Cerebellar cortex (tissue), 1 donor: ENCODE measurements at regions not wholly inside any gene's neighbourhood (a gene's known extent, or its start where the extent isn't known, plus 50 kb on each side); places are given as distances from the start of the nearest gene placed in this dataset.
"Not testable (repeated sequence)": the region's sequence is repeated elsewhere in the genome, so short reads cannot be mapped to it uniquely, and the experiment has no call there.

Experiments
- DNase-seq: peaks from one replicate; pipeline ENCODE4 v3.0.0-alpha.2; 2015; ENCODE audit warnings: low spot score

- no peak for DNase-seq
These were observed 165.7 kb upstream of the TSC22D2 start for GRCh38 chr3:150242220-150242936.

DNA sequence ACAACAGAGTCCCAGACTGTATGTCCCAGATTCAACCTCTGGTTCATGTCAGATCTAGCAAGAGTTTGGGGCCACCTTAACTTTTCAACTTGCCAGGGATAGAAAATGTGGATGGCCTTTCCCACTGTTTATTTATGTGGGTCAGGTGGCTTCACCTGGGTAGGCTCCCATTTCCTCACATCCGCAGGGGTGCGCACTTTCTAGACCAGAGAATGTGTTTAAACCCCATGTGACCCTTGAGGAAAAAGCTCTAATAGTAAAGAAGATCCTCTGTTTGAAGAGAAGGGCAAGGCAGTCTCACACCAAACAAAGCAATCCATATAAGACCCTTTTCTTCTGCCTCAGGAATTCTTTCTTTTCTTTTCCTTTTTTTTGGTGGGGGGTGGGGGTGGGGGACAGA lies 167.2 kb upstream of the TSC22D2 start:
- no peak for DNase-seq

DNA sequence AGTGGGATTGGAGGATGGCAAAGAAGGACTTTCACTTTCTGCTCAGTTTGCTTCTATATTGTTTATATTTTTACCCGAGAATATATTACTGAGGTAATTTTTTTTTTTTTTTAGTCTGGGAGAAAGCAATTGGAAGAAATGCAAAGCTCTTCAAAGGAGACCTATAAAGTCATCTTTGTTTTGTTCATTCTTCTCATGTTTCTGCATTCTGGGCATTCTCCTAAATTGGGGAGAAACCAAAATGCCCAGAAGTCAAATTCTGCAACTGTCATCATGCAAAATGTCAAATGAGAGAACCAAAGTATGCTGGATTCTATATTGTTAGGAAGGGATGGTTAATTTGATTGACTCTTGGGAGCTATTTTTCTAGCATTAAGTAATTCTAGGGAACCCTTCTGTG lies 168.3 kb upstream of the TSC22D2 start:
- DNase-seq: no peak

DNA sequence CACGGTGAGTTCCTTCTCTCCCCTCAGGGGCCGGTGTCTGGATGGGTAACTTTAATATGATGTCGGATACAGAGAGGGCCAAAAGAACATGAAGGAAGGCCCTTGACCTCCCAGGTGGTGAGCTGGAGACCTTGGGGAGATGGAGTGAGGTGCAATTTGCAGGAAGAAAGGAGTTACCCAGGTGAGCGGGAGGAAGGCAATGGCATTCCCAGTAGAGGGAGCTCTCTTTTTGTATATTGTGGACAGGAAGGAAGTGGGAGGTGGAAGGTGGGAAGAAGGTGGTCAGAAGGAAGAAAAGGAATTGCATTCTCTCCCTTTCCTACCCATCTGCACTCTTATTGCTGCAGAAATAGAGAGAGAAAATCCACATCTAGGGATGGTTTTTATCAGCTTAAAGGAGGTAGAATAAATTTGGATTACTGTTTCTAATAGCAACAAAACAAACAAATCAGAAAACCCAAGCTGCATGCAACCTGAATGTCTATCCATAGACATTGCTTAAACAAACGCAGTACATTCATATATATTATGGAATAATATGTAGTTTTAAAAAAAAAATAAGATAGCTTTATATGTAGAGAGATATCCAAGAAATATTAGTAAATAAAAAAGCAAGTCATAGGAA lies 169.0 kb upstream of the TSC22D2 start:
- DNase-seq: peak; percentile 33

DNA sequence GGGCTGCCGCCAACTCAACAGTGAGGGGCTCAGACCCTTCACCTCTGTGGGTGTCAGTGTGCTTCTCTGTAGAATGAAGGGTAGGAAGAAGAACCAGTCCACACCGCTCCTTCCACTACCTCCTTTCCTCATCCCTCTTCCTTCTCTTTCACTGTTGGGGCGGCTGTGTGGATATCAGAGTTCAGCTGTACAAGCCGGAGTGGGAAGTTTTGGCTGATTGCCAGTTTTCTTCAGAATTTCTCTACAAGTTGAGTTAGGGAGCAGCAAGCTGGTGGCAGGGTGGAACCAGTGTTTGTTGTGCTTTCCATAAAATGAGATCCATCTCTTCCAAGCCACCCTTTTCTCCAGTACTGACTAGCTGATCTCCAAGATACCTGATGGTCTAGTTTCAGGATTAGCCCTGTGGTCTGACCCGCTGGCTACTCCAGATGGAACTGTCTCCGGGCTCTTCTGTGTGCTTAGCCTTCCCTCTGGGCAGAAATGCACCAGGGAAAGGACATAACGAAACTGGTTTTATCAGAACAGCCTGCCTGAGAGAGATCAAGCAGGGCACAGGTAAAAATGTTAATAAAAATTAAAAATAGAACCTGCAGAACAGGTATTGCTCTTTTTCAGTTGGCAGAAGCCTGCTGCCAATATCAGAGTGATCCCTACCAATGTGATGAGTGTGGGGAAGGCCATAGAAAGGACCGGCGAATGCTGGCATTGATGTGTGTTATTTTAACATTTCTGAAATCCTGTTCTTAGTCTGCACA lies 169.9 kb upstream of the TSC22D2 start:
- DNase-seq: peak; percentile 27

- DNase-seq: peak; percentile 69
These were observed 170.6 kb upstream of the TSC22D2 start for GRCh38 chr3:150237490-150237889.

DNA sequence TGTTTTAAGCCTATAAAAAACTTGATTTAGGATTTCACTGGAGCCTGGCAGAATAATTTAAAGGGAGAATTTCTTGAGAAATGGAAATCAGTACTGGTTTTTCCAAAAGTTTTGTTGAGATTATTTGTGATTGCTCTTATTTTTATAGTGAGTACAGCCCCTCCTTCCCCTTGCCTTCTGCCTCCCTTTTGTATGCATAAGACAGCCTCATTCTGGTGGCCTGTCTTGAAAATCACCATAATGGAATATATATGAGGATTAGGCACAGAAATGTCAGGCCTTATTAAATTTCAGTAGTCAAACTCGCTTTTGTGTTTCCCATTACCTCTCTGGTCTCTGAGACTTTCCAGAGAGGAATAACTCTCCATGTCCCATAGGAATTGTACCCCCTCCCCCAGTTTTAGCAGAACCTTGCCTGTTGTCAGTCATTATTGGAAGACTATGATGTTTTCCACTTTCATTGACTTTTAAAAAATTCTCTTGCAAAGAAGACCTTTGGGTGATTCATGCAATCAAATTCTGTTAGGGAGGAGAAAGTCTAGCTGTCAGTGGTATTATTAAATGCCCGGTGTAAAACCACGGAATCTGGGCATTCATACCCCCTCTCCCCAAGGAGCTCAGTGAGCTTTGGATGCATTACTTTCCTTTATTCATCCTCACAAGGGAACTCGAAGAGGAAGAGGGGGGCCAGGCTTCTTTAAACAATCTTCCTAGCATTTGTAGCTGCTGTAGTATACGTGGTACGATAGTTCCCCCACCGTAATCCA lies 171.6 kb upstream of the TSC22D2 start:
- DNase-seq: no peak

DNA sequence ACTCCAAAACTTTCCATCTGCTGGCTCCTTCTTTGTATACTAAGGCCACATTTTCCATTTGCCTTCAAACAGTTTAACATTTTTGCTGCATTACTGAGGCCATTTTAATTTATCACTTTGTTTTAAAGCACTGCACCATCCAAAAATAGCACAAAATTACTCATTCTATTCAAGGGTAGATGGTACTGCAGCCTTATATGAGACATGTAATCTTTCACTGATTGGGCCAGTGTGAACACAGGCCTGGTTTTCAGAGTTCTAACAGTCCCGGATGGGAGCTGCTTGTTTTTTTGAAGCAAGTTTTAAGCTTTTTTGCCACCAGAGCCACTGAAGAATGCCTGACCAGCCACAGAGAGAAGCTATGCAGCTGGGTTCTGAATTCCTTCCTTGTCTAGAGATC lies 172.3 kb upstream of the TSC22D2 start:
- no peak for DNase-seq

- DNase-seq: no peak
These were observed 175.1 kb upstream of the TSC22D2 start for GRCh38 chr3:150232992-150233451.

DNA sequence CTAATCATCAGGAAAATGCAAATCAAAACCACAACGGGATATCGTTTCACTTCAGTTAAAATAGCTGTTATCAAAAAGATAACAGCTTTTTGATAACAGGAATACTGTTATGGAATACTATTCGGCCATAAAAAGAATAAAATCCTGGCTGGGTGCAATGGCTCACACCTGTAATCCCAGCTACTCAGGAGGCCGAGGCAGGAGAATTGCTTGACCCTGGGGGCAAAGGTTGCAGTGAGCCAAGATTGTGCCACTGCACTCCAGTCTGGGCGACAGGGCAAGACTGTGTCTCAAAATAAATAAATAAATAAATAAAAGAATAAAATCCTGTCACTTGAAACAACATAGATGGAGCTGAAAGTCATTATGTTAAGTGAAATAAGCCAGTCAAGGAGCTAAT lies 178.1 kb upstream of the TSC22D2 start:
- no peak for DNase-seq

- DNase-seq: not testable (repeated sequence)
These were observed 179.5 kb upstream of the TSC22D2 start for GRCh38 chr3:150228626-150229025.

DNA sequence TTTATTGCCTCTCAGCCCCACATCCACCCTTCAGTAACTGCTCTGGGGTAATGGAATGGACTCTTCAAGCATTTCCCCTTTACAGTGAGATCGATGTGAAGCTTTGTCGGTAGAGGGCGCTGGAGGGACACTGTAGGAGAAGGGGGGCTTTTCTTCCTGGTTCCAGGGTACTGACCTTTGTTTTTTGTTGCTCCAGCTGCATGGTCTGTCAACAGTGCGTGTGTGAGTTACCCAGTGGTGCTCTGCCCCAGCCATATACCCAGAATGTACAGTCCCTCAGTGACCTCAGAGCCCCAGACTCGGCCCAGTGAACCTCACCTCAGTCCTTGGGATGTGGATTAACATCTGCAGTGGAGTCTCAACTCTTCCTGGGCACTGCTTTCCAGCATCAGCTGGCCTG lies 180.3 kb upstream of the TSC22D2 start:
- peak; percentile 59 for DNase-seq

DNA sequence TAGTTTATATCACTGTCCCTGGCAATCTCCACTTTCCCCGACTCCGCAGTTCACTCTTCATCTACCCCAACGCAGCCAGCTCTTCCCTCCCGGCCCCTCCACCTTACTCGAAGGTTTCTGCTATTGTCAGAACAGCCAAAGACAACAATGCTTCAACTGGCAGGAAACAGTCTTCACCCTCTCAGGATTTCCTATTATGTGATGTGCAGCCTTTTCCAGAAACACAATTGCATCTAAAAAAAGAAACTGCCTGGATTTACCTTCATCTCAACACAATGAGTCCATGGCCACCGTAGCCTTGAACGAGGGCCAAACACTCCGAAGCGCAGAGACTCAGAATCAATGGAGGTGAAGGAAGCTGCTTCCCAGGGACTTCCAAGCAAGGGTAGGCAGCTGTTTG lies 182.1 kb upstream of the TSC22D2 start:
- DNase-seq: no peak

DNA sequence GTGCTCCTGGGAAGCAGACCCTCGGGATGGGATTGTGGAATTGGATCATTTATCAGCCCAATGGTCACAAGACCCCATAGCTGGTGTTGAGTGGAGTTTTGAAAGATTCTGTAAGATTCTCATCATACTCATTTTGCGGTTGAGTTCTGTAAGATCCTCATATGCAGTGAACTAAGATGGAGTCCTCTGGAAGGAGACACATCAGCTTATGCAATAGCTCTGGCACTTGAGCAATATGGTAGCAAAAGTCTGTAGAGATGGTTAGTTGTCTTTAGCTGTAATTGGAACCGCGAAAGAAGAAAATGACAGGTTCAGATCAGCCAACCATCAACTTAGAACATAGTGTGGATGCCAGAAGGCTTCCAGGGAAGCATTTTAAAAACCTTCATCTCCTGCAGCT lies 184.5 kb upstream of the TSC22D2 start:
- no peak for DNase-seq

- no peak for DNase-seq
These were observed 185.2 kb upstream of the TSC22D2 start for GRCh38 chr3:150222691-150223489.

DNA sequence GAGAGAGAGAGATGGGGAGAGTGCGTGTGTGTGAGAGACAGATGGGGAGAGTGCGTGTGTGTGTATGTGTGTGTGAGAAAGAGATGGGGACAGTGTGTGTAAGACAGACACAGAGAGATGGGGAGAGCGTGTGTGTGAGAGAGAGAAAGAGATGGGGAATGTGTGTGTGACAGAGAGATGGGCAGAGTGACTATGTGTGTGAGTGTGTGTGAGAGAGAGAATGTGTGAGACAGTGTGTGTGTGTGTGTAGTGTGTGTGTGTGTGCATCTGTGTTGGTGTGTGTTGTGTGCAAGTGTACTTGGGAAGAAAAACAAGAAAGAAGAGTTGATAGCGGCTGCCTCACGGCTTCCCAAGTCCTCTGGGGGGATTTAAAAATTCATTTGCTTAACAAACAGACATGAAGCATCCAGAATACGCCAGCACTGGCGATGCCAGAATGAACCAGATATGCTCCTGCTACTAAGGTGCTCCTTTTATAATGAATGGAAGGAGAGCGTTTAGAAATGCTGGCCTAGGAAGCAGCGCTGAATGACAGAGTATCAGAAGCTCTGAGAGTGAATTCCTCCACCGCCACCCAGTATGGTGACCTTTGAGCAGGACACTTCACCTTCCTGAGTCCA lies 186.1 kb upstream of the TSC22D2 start:
- no peak for DNase-seq

- no peak for DNase-seq
These were observed 187.3 kb upstream of the TSC22D2 start for GRCh38 chr3:150220799-150221198.

GRCh38 chr3:150220041-150220440 lies 188.1 kb upstream of the TSC22D2 start:
- no peak for DNase-seq

GRCh38 chr3:150218841-150219240 lies 189.3 kb upstream of the TSC22D2 start:
- no peak for DNase-seq

- DNase-seq: no peak
These were observed 189.9 kb upstream of the TSC22D2 start for GRCh38 chr3:150218236-150218635.

GRCh38 chr3:150217691-150218090 lies 190.4 kb upstream of the TSC22D2 start:
- no peak for DNase-seq
